ENCODE measurements at regions not wholly inside any gene's neighbourhood (a gene's known extent, or its start where the extent isn't known, plus 50 kb on each side); places are given as distances from the start of the nearest gene placed in this dataset.
"Not testable (repeated sequence)": the region's sequence is repeated elsewhere in the genome, so short reads cannot be mapped to it uniquely, and the experiment has no call there.

DNA sequence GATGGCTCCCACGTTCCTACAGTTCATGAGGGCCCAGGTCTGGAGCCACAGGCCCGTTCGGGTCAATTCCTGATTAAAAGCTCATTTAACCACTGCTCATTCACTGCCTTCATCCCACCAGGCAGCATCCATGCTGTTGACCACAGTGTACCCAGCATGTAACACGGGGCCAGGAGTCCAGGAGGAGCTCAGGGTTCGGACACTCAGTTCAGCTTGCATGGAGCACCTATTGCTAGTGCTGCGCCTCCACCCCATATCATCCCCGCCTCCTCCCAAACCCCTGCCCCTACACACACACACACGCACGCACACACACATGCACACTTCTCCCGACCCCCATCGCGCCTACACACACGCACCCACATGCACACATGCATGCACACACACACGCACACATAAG lies 72.9 kb upstream of the SNTG2 start:
- no peak for DNase-seq (ENCODE audit: low read depth)

DNA sequence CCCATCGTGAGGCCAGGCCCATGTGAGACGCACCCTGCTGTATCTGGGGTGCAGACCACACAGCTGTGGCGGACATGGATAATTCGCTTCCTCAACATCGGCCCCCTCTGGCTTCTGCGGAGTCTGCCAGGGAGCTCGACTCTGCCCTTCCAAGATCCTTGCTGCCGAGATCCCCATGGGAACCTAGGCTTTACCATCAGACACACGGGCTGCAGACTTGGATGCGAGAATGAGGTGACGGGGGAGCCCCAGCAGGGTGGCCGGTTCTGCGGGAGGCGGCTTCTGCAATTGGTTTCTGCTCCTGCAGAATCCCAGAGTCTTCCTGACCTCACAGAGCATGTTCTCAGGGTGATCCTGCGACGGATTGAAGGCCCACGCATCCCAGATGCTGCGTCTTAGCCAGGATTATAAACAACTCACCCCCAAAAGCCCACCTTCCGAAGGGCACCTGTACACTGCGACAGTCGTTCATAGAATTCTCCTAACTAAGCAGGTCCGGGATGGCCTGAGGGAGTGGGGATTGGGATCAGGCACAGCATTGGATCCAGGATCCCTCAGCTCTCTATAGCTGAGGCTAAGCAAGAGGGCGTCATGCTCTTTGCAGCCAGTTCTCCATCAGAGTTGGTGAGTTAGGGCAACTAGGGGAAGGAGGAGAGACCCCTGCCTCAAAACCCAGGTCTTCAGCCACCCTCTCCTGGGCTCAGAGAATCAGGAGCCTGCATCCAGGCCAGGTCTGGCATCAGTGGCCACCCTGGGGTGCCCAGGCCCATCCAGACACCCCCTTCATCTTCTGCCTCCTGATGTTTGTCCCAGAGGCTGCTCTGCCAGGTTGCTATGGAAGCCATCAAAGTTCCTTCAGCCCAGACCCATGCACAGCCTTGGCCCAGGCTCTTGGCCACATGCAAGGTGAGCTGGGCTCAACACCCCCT lies 74.7 kb upstream of the SNTG2 start:
- no peak for DNase-seq (ENCODE audit: low read depth)

GRCh38 chr2:873651-874580 lies 76.7 kb upstream of the SNTG2 start:
- DNase-seq (ENCODE audit: low read depth), result no peak

DNA sequence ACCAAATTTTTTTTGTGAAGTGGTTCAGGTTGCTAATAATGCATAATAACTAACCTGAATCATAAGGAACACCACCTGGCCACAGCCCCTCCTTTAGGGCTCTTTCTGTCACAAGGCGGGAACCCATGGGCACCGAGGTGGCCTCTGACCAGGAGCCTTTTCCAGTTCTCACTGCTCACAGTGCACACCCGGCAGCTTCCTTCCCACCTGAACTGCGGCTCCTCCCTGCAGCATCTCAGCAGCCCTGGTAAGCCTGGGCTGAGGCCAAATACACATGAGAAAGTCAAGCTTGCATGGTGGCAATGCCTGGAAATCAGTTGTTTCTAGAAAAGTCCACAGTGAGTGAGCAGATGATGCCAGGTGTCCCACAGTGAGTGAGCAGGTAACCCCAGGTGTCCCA lies 77.6 kb upstream of the SNTG2 start:
- no peak for DNase-seq (ENCODE audit: low read depth)

GRCh38 chr2:871926-872680 lies 78.5 kb upstream of the SNTG2 start:
- no peak for DNase-seq (ENCODE audit: low read depth)

DNA sequence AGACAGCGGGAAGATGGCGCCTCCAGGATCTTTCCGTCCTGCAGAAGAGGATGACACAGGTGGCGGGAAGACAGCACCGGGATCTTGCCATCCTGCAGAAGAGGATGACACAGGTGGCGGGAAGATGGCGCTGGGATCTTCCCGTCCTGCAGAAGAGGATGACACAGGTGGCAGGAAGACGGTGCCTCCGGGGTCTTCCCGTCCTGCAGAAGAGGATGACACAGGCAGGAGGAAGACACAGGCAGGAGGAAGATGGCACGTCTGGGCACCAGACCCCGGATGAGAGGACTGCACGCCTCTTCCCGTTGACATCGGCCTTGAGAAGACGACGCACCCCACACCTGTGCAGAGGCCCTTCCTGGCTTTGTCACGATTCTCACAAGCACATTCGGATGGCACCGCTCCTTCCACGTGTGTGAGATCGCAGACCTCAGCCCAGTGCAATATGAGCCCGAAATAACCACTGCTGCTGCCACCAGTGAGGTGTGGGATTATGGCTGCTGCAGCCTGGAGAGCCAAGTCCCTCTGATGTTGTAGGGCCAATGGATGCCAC lies 79.4 kb upstream of the SNTG2 start:
- DNase-seq (ENCODE audit: low read depth), result no peak

GRCh38 chr2:870426-870825 lies 80.2 kb upstream of the SNTG2 start:
- no peak for DNase-seq (ENCODE audit: low read depth)

- no peak for DNase-seq (ENCODE audit: low read depth)
These were observed 80.8 kb upstream of the SNTG2 start for GRCh38 chr2:869894-870293.

GRCh38 chr2:869357-869871 lies 81.2 kb upstream of the SNTG2 start:
- DNase-seq (ENCODE audit: low read depth), result no peak

DNA sequence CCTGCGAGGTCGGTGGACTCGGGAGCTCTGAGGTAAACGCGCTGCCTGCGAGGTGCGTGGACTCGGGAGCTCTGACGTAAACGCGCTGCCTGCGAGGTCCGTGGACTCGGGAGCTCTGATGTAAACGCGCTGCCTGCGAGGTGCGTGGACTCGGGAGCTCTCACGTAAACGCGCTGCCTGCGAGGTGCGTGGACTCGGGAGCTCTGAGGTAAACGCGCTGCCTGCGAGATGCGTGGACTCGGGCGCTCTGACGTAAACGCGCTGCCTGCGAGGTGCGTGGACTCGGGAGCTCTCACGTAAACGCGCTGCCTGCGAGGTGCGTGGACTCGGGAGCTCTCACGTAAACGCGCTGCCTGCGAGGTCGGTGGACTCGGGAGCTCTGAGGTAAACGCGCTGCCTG lies 81.8 kb upstream of the SNTG2 start:
- not testable (repeated sequence) for DNase-seq (ENCODE audit: low read depth)

GRCh38 chr2:867296-867695 lies 83.4 kb upstream of the SNTG2 start:
- no peak for DNase-seq (ENCODE audit: low read depth)

- no peak for DNase-seq (ENCODE audit: low read depth)
These were observed 83.8 kb upstream of the SNTG2 start for GRCh38 chr2:866887-867286.

GRCh38 chr2:866009-866680 lies 84.5 kb upstream of the SNTG2 start:
- DNase-seq (ENCODE audit: low read depth), result no peak

DNA sequence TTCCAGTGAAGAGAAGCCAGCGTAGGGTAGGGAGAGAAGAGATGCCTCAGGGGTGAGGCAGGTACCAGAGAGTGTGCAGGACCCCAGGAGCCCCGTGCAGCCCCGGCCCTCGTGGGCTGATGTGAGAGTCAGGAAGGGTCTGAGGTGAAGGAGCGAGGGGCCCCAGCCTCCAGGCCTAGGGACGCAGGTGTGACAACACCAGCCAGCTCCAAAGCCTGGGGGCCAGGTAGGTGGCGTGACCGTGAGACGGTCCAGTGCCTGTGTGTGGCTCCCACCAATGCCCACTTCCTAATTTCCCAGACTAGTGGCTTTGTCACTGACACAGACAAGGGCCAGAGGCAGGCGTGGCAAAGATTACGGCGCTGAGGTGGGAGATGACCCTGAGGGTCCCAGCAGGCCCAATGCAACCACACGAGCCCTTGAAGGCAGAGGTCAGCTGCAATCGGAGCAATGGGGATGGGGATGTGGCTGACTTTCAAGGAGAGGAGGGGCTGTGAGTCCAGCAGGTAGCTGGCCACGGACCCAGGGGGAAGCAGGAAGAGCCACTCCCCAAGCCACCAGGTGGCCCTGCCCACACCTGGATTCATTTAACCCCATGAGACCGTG lies 86.0 kb upstream of the SNTG2 start:
- DNase-seq (ENCODE audit: low read depth), result no peak

DNA sequence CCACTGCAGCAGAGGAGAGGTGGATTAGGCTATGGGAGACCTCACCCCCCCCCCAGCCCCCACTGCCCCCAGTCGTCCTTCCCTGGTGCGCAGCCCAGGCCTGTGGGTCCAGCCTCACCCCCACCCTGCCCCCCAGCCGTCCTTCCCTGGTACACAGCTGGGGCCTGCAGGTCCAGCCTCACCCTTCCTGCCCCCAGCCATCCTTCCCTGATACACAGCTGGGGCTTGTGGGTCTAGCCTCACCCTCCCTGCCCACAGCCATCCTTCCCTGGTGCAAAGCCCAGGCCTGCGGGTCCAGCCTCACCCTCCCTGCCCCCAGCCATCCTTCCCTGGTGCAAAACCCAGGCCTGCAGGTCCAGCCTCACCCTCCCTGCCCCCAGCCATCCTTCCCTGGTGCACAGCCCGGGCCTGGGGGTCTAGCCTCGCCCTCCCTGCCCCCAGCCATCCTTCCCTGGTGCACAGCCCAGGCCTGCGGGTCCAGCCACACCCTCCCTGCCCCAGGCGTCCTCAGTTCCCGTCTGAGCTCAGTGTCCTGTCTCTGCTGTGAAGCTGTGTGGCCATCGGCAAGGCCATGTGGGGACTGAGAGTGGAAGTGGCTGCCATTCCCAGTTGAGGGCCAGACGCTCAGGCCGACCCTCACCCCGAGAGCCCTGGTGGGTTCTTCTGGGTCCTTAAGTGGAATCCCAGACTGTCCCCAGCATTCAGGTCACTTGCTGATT lies 86.8 kb upstream of the SNTG2 start:
- no peak for DNase-seq (ENCODE audit: low read depth)

DNA sequence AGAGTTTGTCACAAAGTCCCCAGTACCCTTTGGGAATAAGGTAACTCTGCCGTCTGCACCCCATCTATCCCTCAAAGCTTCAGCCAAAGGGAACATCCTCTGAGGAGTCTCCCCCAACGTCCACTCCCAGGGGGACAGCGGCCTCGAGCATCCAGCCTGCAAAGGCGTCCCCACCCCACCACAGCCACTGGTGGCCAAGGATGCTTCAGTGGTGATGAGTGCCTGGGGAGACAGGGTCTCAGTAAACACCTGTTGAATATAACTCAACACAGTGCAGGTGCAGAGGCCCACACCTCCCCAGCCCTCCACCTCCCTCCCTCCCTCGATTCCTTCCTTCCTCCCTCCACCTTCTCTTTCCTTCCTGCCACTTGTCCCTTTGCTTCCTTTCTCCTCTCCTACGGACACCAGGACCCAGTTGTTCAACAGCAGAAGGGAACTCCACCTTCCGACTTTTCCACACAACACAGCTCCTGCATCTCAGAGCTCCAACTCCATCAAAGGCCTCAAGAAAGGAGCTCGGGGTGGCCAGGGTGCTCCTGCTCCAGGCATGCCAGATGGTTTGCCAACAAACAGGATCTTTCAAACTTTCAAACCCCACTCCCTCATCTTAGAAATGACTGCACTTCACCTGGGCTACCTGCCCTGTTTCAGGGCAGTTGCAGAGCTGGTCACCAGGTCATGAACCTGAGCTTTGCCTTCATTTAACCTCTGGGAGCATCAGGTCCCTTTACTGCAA lies 87.8 kb upstream of the SNTG2 start:
- no peak for DNase-seq (ENCODE audit: low read depth)

DNA sequence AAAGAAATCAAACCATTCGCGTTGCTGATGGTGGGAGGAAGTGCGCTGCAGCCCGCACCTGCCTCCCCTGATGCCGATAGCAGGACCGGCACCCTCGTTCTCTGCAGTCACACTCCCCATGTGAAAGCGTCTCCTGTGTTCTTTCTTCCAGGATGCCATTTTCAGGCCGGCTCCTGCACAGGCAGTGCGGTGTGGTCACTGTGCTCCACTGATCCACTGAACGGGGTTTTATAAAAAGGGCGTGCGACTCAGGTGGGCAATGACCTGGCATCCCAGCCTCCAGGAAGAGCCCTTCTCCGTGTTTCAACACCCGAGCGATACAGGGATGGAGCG lies 88.3 kb upstream of the SNTG2 start:
- DNase-seq (ENCODE audit: low read depth), result no peak

GRCh38 chr2:861655-862354 lies 88.8 kb upstream of the SNTG2 start:
- DNase-seq (ENCODE audit: low read depth), result no peak

Measured in stimulated activated CD8-positive, alpha-beta memory T cell treated with anti-CD3 and anti-CD28 coated beads, Interleukin-4, amount 100 ng/mL, for 24 hours (primary cell).